OCI-LY1 (cell line): ENCODE measurements at regions not wholly inside any gene's neighbourhood (a gene's known extent, or its start where the extent isn't known, plus 50 kb on each side); places are given as distances from the start of the nearest gene placed in this dataset.
"Not testable (repeated sequence)": the region's sequence is repeated elsewhere in the genome, so short reads cannot be mapped to it uniquely, and the experiment has no call there.

Experiments used
- EZH2 ChIP-seq: fragments of 200-600 bp; sonication (generic), shearing (Covaris generic); IDR thresholded peaks from 2 replicates; pipeline ENCODE4 v1.8.0; 2017; ENCODE audit warnings: borderline replicate concordance, mixed run types, mild to moderate bottlenecking, antibody characterized with exemption, low read length, moderate library complexity, mixed read lengths
- TF ChIP-seq, protein P1 (sequence below): fragments of 200-600 bp; sonication (generic), shearing (Covaris generic); IDR thresholded peaks from 2 replicates; pipeline ENCODE4 v1.5.1; 2017; ENCODE audit warnings: mild to moderate bottlenecking, antibody characterized with exemption, low read length, moderate library complexity, mixed read lengths

DNA sequence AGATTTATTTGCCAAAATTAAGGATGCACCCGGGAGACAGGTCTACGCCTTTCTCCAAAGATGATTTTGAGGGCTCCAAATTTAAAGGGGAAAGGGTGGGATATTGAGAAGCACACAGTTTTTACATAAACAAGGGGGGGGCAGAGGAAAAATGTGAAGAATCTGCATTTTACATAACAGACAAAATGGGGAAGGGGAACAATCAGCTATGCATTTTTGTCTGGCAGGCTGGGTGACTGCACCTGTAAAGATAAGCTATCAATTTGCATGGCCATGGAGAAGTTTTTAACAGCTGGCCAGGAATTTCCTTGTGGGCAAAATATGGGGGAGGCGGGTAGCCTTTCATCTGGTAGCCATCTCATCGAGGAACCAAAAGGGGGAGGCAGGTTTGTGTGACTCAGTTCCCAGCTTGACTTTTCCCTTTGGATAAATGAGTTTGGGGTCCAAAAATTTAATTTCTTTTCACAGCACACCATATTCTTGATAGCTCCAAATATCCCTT, 331.3 kb downstream of the PCDH11X start:
- TF ChIP-seq EZH2: not testable (repeated sequence)
- TF ChIP-seq, protein P1, sequence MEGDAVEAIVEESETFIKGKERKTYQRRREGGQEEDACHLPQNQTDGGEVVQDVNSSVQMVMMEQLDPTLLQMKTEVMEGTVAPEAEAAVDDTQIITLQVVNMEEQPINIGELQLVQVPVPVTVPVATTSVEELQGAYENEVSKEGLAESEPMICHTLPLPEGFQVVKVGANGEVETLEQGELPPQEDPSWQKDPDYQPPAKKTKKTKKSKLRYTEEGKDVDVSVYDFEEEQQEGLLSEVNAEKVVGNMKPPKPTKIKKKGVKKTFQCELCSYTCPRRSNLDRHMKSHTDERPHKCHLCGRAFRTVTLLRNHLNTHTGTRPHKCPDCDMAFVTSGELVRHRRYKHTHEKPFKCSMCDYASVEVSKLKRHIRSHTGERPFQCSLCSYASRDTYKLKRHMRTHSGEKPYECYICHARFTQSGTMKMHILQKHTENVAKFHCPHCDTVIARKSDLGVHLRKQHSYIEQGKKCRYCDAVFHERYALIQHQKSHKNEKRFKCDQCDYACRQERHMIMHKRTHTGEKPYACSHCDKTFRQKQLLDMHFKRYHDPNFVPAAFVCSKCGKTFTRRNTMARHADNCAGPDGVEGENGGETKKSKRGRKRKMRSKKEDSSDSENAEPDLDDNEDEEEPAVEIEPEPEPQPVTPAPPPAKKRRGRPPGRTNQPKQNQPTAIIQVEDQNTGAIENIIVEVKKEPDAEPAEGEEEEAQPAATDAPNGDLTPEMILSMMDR: not testable (repeated sequence)
